ENCODE measurements at regions not wholly inside any gene's neighbourhood (a gene's known extent, or its start where the extent isn't known, plus 50 kb on each side); places are given as distances from the start of the nearest gene placed in this dataset.

DNA sequence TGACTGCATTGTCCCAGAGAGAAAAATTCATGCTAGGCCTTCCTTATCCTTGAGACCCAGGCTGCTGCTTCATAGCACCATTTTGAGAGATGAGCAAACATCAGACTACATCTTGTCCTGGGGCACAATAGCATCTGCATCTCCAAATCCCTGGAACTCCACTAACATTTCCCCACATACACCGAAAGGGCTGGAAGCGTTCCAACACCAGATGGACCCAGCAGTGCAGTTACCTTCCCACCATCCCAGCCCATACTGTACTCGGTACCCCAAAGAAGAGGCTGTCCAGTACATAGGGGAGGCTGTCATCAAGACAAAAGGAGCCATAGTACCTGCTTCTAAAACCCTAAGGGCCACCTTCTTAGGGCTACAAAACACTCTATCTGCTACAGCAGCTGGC lies 547.2 kb upstream of the CHORDC1 start:
- H3K9me1 ChIP-seq (replicated peaks; ENCODE audit: control insufficient read depth, extremely low read depth, insufficient read depth, low read length) = no peaks in the 10 kb centered on the region
- intact Hi-C loops (cut with micrococcal nuclease) = no loop called here
- DNase-seq (ENCODE audit: low read depth, low spot score) (no peak), FAIRE-seq (no peak)
- H4K20me1 ChIP-seq (replicated peaks; ENCODE audit: control insufficient read depth, extremely low read depth, insufficient read depth, low read length) = no peaks in the 10 kb centered on the region
- no TSS peak for BruUV-seq (replicated peaks)
- H3K36me3 ChIP-seq (ENCODE audit: control insufficient read depth in 2 of 2, extremely low read depth in 1 of 2, insufficient read depth in 2 of 2, low read length in 2 of 2) = no peaks in the 10 kb centered on the region
- POLR2A ChIA-PET = no interaction called here
- TF ChIP-seq GATA2 (IDR thresholded peaks at IDR 0.05; ENCODE audit: insufficient read depth, insufficient read length, low read depth, low read length) = no peak
- no peak for TF ChIP-seq FOS (IDR thresholded peaks at IDR 0.05; ENCODE audit: borderline replicate concordance, insufficient read depth, low read length)
- TF ChIP-seq, protein P1, sequence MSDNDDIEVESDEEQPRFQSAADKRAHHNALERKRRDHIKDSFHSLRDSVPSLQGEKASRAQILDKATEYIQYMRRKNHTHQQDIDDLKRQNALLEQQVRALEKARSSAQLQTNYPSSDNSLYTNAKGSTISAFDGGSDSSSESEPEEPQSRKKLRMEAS (IDR thresholded peaks at IDR 0.05; ENCODE audit: insufficient read depth, insufficient read length) = no peak
- no peak for TF ChIP-seq POLR2A (IDR thresholded peaks at IDR 0.05; ENCODE audit: low read depth, low read length)
- TF ChIP-seq EZH2 (IDR thresholded peaks at IDR 0.05; ENCODE audit: borderline replicate concordance, low read depth, low read length, severe bottlenecking) = no peak
- TF ChIP-seq, protein P2, sequence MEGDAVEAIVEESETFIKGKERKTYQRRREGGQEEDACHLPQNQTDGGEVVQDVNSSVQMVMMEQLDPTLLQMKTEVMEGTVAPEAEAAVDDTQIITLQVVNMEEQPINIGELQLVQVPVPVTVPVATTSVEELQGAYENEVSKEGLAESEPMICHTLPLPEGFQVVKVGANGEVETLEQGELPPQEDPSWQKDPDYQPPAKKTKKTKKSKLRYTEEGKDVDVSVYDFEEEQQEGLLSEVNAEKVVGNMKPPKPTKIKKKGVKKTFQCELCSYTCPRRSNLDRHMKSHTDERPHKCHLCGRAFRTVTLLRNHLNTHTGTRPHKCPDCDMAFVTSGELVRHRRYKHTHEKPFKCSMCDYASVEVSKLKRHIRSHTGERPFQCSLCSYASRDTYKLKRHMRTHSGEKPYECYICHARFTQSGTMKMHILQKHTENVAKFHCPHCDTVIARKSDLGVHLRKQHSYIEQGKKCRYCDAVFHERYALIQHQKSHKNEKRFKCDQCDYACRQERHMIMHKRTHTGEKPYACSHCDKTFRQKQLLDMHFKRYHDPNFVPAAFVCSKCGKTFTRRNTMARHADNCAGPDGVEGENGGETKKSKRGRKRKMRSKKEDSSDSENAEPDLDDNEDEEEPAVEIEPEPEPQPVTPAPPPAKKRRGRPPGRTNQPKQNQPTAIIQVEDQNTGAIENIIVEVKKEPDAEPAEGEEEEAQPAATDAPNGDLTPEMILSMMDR (IDR thresholded peaks at IDR 0.05; ENCODE audit: extremely low read depth in 1 of 2, insufficient read depth in 1 of 2, low read depth in 1 of 2, low read length in 2 of 2) = no peak
- no peak for TF ChIP-seq POLR2AphosphoS5 (IDR thresholded peaks at IDR 0.05; ENCODE audit: insufficient read depth, low read depth, low read length)
- no peak for TF ChIP-seq MYC (IDR thresholded peaks at IDR 0.05; ENCODE audit: low read depth, low read length)
- no peak for TF ChIP-seq JUN (IDR thresholded peaks at IDR 0.05; ENCODE audit: borderline replicate concordance, insufficient read depth, insufficient read length, low read depth)
- no peaks in the 10 kb centered on the region for H3K4me1 ChIP-seq (ENCODE audit: control insufficient read depth, extremely low read depth, insufficient read depth, low read length)
- H2AFZ ChIP-seq (ENCODE audit: low read depth, low read length) = no peak overlapping the region
- dilution Hi-C loops (cut with MboI; ENCODE audit: extremely low pct_ligation_motif_present, low sequenced_read_pairs) = no loop called here
- H3K9ac ChIP-seq (replicated peaks; ENCODE audit: extremely low read depth, insufficient read depth, low read length) = no peak overlapping the region
- no peaks in the 10 kb centered on the region for H3K27me3 ChIP-seq (ENCODE audit: control insufficient read depth in 2 of 2, insufficient read depth in 2 of 2, low read length in 2 of 2)
- H3K79me2 ChIP-seq (ENCODE audit: control insufficient read depth, insufficient read depth, low read length) = no peaks in the 10 kb centered on the region
- H3K4me3 ChIP-seq (replicated peaks in 1 of 3; ENCODE audit: insufficient read depth in 1 of 3, low read depth in 1 of 3, low read length in 3 of 3) = no peak overlapping the region
- H3K4me2 ChIP-seq (ENCODE audit: insufficient read depth, low read length) = no peak overlapping the region
- CTCF ChIA-PET = no interaction called here
- H3K9me3 ChIP-seq (replicated peaks; ENCODE audit: control insufficient read depth, insufficient read depth, low read length) = peaks cover 2% of the 10 kb centered on the region
- no peak overlapping the region for H3K27ac ChIP-seq (ENCODE audit: insufficient read depth, low read depth, low read length)

Data from endothelial cell of umbilical vein (primary cell).